K562 (cell line): ENCODE measurements at regions not wholly inside any gene's neighbourhood (a gene's known extent, or its start where the extent isn't known, plus 50 kb on each side); places are given as distances from the start of the nearest gene placed in this dataset.

ENCODE experiments used
- ATAC-seq: fragments of 200-7000 bp; cut with Tn5 transposase; 3 replicates; pipeline ENCODE4 v1.9.1; 2020; ENCODE audit warnings: moderate library complexity
- BruUV-seq: library from RNA; stranded (reverse); fragments of 400-500 nt; replicated peaks from 2 replicates; lab custom pipeline; 2021; lab: Mats Ljungman, UMichigan
- CTCF ChIA-PET: fragments of 300-600 bp; formaldehyde crosslinking; extraction: SDS; loops from one replicate; lab custom pipeline; 2021; ENCODE audit warnings: low intra/inter-chr PET ratio; lab: Yijun Ruan, JAX
- POLR2A ChIA-PET: fragments of 300-600, 350-650 bp; sonication (Branson Sonifier 250); formaldehyde crosslinking; extraction: SDS; loops from one replicate; lab custom pipeline; 2021; ENCODE audit warnings: antibody characterized with exemption, inconsistent platforms; lab: Yijun Ruan, JAX
- DNase-seq, 4 experiments: peaks; one replicate each; pipeline versions ENCODE4 v3.0.0 to v3.0.0-alpha.2; 2011 to 2018; ENCODE audit warnings: low spot score in 3 of 4, mixed read lengths in 3 of 4; ENCODE audit errors: extremely low read depth in 1 of 4
- FAIRE-seq: peaks from 2 replicates; lab custom pipeline; 2011; peaks lifted over from hg19 to GRCh38; lab: Jason Lieb, UNC
- H2AFZ ChIP-seq: 2 replicates; pipeline ENCODE4 v1.6.0; 2011; ENCODE audit warnings: low read depth, low read length, control low read depth, inconsistent platforms
- H3K27ac ChIP-seq: fragments of 200-600 bp; 3 replicates; pipeline ENCODE4 v1.8.0; 2011; ENCODE audit warnings: low read depth, mild to moderate bottlenecking, control low read depth, inconsistent platforms, low read length, moderate library complexity, mixed read lengths; ENCODE audit errors: extremely low read depth
- H3K27me3 ChIP-seq, 2 experiments: fragments of 300-600 bp in 1 of 2; 2 replicates in 1 of 2; 3 replicates in 1 of 2; pipeline versions ENCODE4 v1.6.0 to v1.8.0; 2011; ENCODE audit warnings: inconsistent platforms in 2 of 2, low read length in 2 of 2, mild to moderate bottlenecking in 1 of 2, mixed read lengths in 1 of 2, moderate library complexity in 1 of 2; ENCODE audit not compliant: control insufficient read depth in 2 of 2, insufficient read depth in 2 of 2
- H3K36me3 ChIP-seq: fragments of 300-600 bp; 3 replicates; pipeline ENCODE4 v1.8.0; 2011; ENCODE audit warnings: mild to moderate bottlenecking, low read length, inconsistent platforms; ENCODE audit not compliant: control insufficient read depth, insufficient read depth
- H3K4me1 ChIP-seq, 2 experiments: fragments of 200-600 bp in 1 of 2; replicated peaks in 1 of 2; 2 replicates in 1 of 2; 3 replicates in 1 of 2; pipeline versions ENCODE4 v1.5.1 to v1.8.0; 2011; ENCODE audit warnings: inconsistent platforms in 2 of 2, low read length in 2 of 2, mild to moderate bottlenecking in 1 of 2, mixed read lengths in 1 of 2, moderate library complexity in 1 of 2; ENCODE audit not compliant: control insufficient read depth in 2 of 2, insufficient read depth in 2 of 2
- H3K4me2 ChIP-seq: 2 replicates; pipeline ENCODE4 v1.6.1; 2011; ENCODE audit warnings: low read length, control low read depth, inconsistent platforms, mixed read lengths; ENCODE audit not compliant: insufficient read depth
- H3K4me3 ChIP-seq: fragments of 200-600 bp; sonication (generic), shearing (Covaris generic); 2 replicates; pipeline ENCODE4 v1.5.1; 2016; ENCODE audit warnings: control low read depth, inconsistent platforms
- H3K79me2 ChIP-seq: fragments of 200-600 bp; 3 replicates; pipeline ENCODE4 v1.8.0; 2011; ENCODE audit warnings: low read length, inconsistent platforms; ENCODE audit not compliant: control insufficient read depth, insufficient read depth
- H3K9ac ChIP-seq, 2 experiments: 2 replicates each; pipeline versions ENCODE4 v1.6.0 to v1.6.1; 2011; ENCODE audit warnings: low read depth in 2 of 2, low read length in 2 of 2, control low read depth in 1 of 2, inconsistent platforms in 1 of 2, mild to moderate bottlenecking in 1 of 2, mixed read lengths in 1 of 2; ENCODE audit not compliant: insufficient read depth in 1 of 2
- H3K9me1 ChIP-seq: one replicate; pipeline ENCODE4 v1.6.0; 2011; ENCODE audit warnings: inconsistent platforms, mild to moderate bottlenecking, low read length, moderate library complexity; ENCODE audit not compliant: control insufficient read depth, insufficient read depth
- H3K9me3 ChIP-seq: replicated peaks from 2 replicates; pipeline ENCODE4 v1.5.1; 2011; ENCODE audit warnings: low read depth, low read length, inconsistent platforms; ENCODE audit not compliant: control insufficient read depth, insufficient read depth
- H4K20me1 ChIP-seq: replicated peaks from 2 replicates; pipeline ENCODE4 v1.6.1; 2011; ENCODE audit warnings: low read length, inconsistent platforms, mixed read lengths; ENCODE audit not compliant: control insufficient read depth, insufficient read depth
- ARID1B ChIP-seq: fragments of 450-650 bp; IDR thresholded peaks from 2 replicates; pipeline ENCODE4 v1.6.1; 2016; ENCODE audit warnings: antibody characterized with exemption, mild to moderate bottlenecking, inconsistent platforms
- CBFB ChIP-seq: sonication (generic); formaldehyde crosslinking; IDR thresholded peaks from 2 replicates; pipeline ENCODE4 v1.4.0; 2020; ENCODE audit warnings: mild to moderate bottlenecking, missing genetic modification reagents
- CUX1 ChIP-seq: fragments of 200-800 bp; sonication (Bioruptor generic); IDR thresholded peaks from 2 replicates; pipeline ENCODE4 v1.6.1; 2016; ENCODE audit warnings: missing genetic modification characterization, missing compliant biosample characterization
- LARP7 ChIP-seq: fragments of 450-650 bp; IDR thresholded peaks from 2 replicates; pipeline ENCODE4 v1.6.1; 2016
- MTA3 ChIP-seq: fragments of 450-650 bp; formaldehyde crosslinking; IDR thresholded peaks from 2 replicates; pipeline ENCODE4 v1.6.1; 2017; ENCODE audit warnings: mild to moderate bottlenecking, borderline replicate concordance
- POLR3G ChIP-seq: IDR thresholded peaks from 2 replicates; pipeline ENCODE4 v1.6.1; 2011; ENCODE audit not compliant: insufficient read length, insufficient replicate concordance; ENCODE audit errors: extremely low read depth
- RBM22 ChIP-seq: fragments of 200-400 bp; formaldehyde crosslinking; IDR thresholded peaks from 2 replicates; pipeline ENCODE4 v1.6.1; 2018; ENCODE audit warnings: low read length, low read depth; ENCODE audit not compliant: poor library complexity, severe bottlenecking
- TAF7 ChIP-seq: fragments of 450-650 bp; IDR thresholded peaks from 2 replicates; pipeline ENCODE4 v1.6.1; 2016; ENCODE audit warnings: missing genetic modification characterization, missing compliant biosample characterization
- in situ Hi-C: fragments of 300-500 bp; cut with MboI; formaldehyde crosslinking; loops from 4 replicates; pipeline ENCODE4 v1.15.0; 2018; ENCODE audit warnings: inconsistent platforms, mixed read lengths
- intact Hi-C: fragments of 100-400 bp; cut with micrococcal nuclease; formaldehyde crosslinking; loops from 2 replicates; pipeline ENCODE4 v1.14.2; 2022
- TF ChIP-seq, protein P1 (sequence below), 2 experiments: fragments of 450-650 bp; IDR thresholded peaks; 2 replicates each; pipeline ENCODE4 v1.6.1; 2016; ENCODE audit warnings: mild to moderate bottlenecking in 2 of 2, borderline replicate concordance in 1 of 2, low read depth in 1 of 2, moderate library complexity in 1 of 2

DNA sequence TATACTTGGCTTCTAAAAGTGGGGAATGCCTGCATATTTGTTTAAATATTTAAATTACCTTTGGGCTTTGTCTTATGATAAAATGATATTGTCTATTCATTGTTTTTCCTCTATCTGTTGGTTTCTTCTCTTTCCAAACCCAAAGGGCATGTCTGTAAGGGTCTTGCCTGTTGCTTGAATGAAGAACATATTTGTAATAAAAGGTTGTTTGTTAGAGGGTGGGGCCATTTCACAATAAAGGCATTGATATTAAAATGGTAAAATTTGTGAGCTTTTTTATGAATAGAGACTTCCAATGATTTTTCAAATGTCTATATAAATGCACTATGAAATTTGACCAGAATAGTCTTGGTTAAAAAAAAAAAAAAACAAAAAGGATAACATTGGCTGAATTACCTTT is 105.2 kb downstream of the DKK1 start:
- CTCF ChIA-PET = no interaction called here
- ATAC-seq (no peak), FAIRE-seq (no peak), DNase-seq (no peak)
- no TSS peak for BruUV-seq
- H3K27me3 ChIP-seq = no peaks in the 10 kb centered on the region
- no peaks in the 10 kb centered on the region for H3K9me1 ChIP-seq
- POLR2A ChIA-PET = no interaction called here
- in situ Hi-C loops (no loop called here), intact Hi-C loops (no loop called here)
- no peaks in the 10 kb centered on the region for H3K36me3 ChIP-seq
- no peaks in the 10 kb centered on the region; the same call in 1 of the 2 replicates for H3K9me3 ChIP-seq
- H2AFZ ChIP-seq = no peak overlapping the region
- no peak overlapping the region for H3K4me3 ChIP-seq
- H3K27ac ChIP-seq = no peak overlapping the region
- H3K79me2 ChIP-seq = no peaks in the 10 kb centered on the region
- no peak overlapping the region for H3K9ac ChIP-seq
- H3K4me1 ChIP-seq = no peaks in the 10 kb centered on the region
- H3K4me2 ChIP-seq = no peak overlapping the region
- H4K20me1 ChIP-seq = no peaks in the 10 kb centered on the region
- TF ChIP-seq RBM22 (no peak), POLR3G (no peak), TAF7 (tag) (no peak), LARP7 (no peak), CBFB (CRISPR knock-in tag) (no peak), ARID1B (no peak), MTA3 (no peak), CUX1 (CRISPR knock-in tag) (no peak)
- TF ChIP-seq, protein P1, sequence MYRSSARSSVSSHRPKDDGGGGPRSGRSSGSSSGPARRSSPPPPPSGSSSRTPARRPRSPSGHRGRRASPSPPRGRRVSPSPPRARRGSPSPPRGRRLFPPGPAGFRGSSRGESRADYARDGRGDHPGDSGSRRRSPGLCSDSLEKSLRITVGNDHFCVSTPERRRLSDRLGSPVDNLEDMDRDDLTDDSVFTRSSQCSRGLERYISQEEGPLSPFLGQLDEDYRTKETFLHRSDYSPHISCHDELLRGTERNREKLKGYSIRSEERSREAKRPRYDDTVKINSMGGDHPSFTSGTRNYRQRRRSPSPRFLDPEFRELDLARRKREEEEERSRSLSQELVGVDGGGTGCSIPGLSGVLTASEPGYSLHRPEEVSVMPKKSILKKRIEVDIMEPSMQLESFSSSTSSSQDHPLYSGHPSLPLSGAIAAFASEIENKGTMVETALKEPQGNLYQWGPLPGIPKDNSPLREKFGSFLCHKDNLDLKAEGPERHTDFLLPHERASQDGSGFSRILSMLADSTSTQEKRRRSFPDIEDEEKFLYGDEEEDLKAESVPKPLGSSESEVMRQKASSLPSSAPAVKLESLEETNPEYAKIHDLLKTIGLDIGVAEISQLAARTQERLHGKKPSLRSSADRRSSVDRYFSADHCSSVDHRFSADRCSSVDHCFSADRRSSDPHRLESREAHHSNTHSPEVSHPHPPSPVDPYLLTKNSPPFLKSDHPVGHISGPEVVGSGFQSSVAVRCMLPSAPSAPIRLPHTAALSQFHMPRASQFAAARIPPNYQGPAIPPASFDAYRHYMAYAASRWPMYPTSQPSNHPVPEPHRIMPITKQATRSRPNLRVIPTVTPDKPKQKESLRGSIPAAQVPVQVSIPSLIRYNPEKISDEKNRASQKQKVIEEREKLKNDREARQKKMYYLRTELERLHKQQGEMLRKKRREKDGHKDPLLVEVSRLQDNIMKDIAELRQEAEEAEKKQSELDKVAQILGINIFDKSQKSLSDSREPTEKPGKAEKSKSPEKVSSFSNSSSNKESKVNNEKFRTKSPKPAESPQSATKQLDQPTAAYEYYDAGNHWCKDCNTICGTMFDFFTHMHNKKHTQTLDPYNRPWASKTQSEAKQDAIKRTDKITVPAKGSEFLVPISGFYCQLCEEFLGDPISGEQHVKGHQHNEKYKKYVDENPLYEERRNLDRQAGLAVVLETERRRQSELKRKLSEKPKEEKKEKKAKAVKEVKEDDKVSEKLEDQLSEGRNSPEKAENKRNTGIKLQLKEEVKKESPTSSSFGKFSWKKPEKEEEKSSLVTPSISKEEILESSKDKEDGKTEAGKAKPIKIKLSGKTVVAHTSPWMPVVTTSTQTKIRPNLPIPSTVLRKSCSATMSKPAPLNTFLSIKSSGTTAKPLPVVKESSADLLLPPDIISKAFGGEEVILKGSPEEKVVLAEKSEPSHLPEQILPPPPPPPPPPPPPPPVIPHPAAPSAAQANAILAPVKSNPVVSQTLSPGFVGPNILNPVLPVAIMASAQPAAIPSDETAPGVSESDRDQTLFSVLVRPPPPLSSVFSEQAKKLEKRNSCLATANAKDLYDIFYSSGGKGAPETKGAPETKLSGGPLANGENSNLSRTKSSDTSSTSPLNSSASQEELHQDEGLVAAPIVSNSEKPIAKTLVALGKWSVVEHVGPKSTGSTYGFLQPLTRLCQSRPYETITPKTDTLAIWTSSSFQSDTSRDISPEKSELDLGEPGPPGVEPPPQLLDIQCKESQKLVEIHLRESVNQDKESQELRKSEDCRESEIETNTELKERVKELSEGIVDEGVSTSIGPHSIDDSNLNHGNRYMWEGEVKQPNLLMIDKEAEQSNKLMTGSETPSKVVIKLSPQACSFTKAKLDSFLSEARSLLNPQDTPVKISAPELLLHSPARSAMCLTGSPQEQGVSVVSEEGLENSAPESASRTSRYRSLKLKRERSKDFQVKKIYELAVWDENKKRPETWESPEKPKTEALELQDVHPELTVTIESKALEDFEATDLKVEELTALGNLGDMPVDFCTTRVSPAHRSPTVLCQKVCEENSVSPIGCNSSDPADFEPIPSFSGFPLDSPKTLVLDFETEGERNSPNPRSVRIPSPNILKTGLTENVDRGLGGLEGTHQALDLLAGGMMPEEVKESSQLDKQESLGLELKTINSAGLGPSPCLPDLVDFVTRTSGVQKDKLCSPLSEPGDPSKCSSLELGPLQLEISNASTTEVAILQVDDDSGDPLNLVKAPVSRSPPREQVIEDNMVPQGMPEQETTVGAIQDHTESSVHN (IDR thresholded peaks at IDR 0.05; ENCODE audit: borderline replicate concordance in 1 of 2, low read depth in 1 of 2) = no peak
